ENCODE measurements at regions not wholly inside any gene's neighbourhood (a gene's known extent, or its start where the extent isn't known, plus 50 kb on each side); places are given as distances from the start of the nearest gene placed in this dataset.

- Histone ChIP-seq H3K36me3 (ENCODE audit: control insufficient read depth in 2 of 4, insufficient read depth in 4 of 4, low read length in 3 of 4) (no peaks in the 10 kb centered on the region), H3K23ac (ENCODE audit: insufficient read length) (no peak overlapping the region), H2BK15ac (ENCODE audit: low read length) (no peak overlapping the region), H2AFZ (ENCODE audit: low read length) (no peak overlapping the region), H3K18ac (ENCODE audit: extremely low read depth, low read length) (no peak overlapping the region), H2BK120ac (replicated peaks; ENCODE audit: low read depth, low read length) (no peak overlapping the region), H2AK5ac (ENCODE audit: low read depth, low read length) (no peak overlapping the region), H3K4ac (replicated peaks; ENCODE audit: insufficient read length, low read depth, low read length) (no peak overlapping the region), H3K27me3 (replicated peaks in 1 of 4; ENCODE audit: control insufficient read depth in 3 of 4, extremely low read depth in 1 of 4, insufficient read depth in 3 of 4, low read length in 3 of 4) (no peaks in the 10 kb centered on the region), H2BK20ac (ENCODE audit: low read length) (no peak overlapping the region), H4K5ac (ENCODE audit: insufficient read length, low read depth, low read length) (no peak overlapping the region), H4K20me1 (replicated peaks in 1 of 2; ENCODE audit: control insufficient read depth in 1 of 2, insufficient read depth in 2 of 2, low read length in 2 of 2) (no peaks in the 10 kb centered on the region), H4K8ac (ENCODE audit: extremely low read depth, insufficient read depth, low read length) (no peak overlapping the region), H3K79me2 (ENCODE audit: control insufficient read depth in 1 of 2, insufficient read depth in 2 of 2, low read length in 2 of 2) (no peaks in the 10 kb centered on the region), H3K79me1 (ENCODE audit: low read depth, low read length) (no peaks in the 10 kb centered on the region), H3K56ac (replicated peaks; ENCODE audit: insufficient read length, low read depth, low read length) (no peak overlapping the region), H3K27ac (ENCODE audit: low read depth, low read length) (no peak overlapping the region), H4K91ac (replicated peaks; ENCODE audit: insufficient read length, low read length) (no peak overlapping the region), H3K14ac (ENCODE audit: insufficient read length) (no peak overlapping the region), H3K4me3 (ENCODE audit: extremely low read depth in 1 of 4, insufficient read depth in 2 of 4, low read depth in 3 of 4, low read length in 4 of 4) (no peak overlapping the region), H3K4me2 (ENCODE audit: insufficient read depth in 1 of 2, low read depth in 2 of 2, low read length in 2 of 2) (no peak overlapping the region), H3K9me3 (ENCODE audit: insufficient read depth in 2 of 2, low read depth in 1 of 2, low read length in 1 of 2) (no peaks in the 10 kb centered on the region), H3K23me2 (ENCODE audit: low read depth, low read length) (no peaks in the 10 kb centered on the region), H2BK12ac (ENCODE audit: low read depth, low read length) (no peak overlapping the region), H2BK5ac (ENCODE audit: low read depth, low read length) (no peak overlapping the region), H3K4me1 (replicated peaks in 1 of 4; ENCODE audit: control insufficient read depth in 3 of 4, insufficient read depth in 4 of 4, low read length in 3 of 4) (no peaks in the 10 kb centered on the region), H3K9ac (replicated peaks in 1 of 4; ENCODE audit: extremely low read depth in 1 of 4, low read depth in 3 of 4, low read length in 3 of 4) (no peak overlapping the region)
- ChIA-PET POLR2A (ENCODE audit: partially characterized antibody) (no interaction called here), CTCF (ENCODE audit: partially characterized antibody) (interaction anchor here (0.8 to 1.7 kb wide), 2 partner anchors 9 to 261 kb away, joined by 3 read pairs; no protein-coding TSS in a partner anchor)
- DNase-seq (ENCODE audit: low read depth in 1 of 2, low spot score in 2 of 2) (no peak), FAIRE-seq (no peak)
- 85% methylated on average over 5 of the region's 5 CpGs; no CpG with 5 or more reads in 1 of the 2 experiments for WGBS, 2 experiments (ENCODE audit: extremely low coverage in 1 of 2, insufficient coverage in 1 of 2, insufficient read length in 1 of 2, insufficient replicate concordance in 2 of 2, low coverage in 1 of 2, low lambda C conversion rate in 2 of 2, missing lambda C conversion rate in 1 of 2)
- TF ChIP-seq ATF3 (IDR thresholded peaks at IDR 0.05; ENCODE audit: insufficient read depth, low read depth, low read length) (no peak), NRF1 (IDR thresholded peaks at IDR 0.05; ENCODE audit: low read depth, low read length) (no peak), GABPA (IDR thresholded peaks at IDR 0.05; ENCODE audit: borderline replicate concordance, insufficient read depth, low read length) (no peak), CTCF (IDR thresholded peaks at IDR 0.05; ENCODE audit: control extremely low read depth in 1 of 3, insufficient read depth in 1 of 3, low read depth in 1 of 3, low read length in 3 of 3) (no peak), MAX (IDR thresholded peaks at IDR 0.05) (no peak), RAD21 (IDR thresholded peaks at IDR 0.05 in 1 of 2, conservative IDR thresholded peaks at IDR 0.05 in 1 of 2; ENCODE audit: low read depth in 2 of 2, low read length in 2 of 2) (no peak), CHD1 (IDR thresholded peaks at IDR 0.05; ENCODE audit: low read depth, low read length) (no peak), CEBPB (IDR thresholded peaks at IDR 0.05; ENCODE audit: low read depth, low read length) (no peak), RXRA (IDR thresholded peaks at IDR 0.05; ENCODE audit: insufficient read depth, low read depth, low read length) (no peak), YY1 (IDR thresholded peaks at IDR 0.05; ENCODE audit: low read depth, low read length) (no peak), POLR2AphosphoS5 (IDR thresholded peaks at IDR 0.05; ENCODE audit: low read depth, low read length) (no peak)
These were observed 91.9 kb upstream of the CDH20 start for GRCh38 chr18:61241260-61241853.

Data from H1 (cell line).